DND-41 (cell line): ENCODE measurements at regions not wholly inside any gene's neighbourhood (a gene's known extent, or its start where the extent isn't known, plus 50 kb on each side); places are given as distances from the start of the nearest gene placed in this dataset.

ENCODE experiments used
- CTCF ChIP-seq: IDR thresholded peaks from 2 replicates; pipeline ENCODE4 v1.5.1; 2012; ENCODE audit warnings: borderline replicate concordance, low read length, moderate library complexity, mild to moderate bottlenecking; ENCODE audit not compliant: poor library complexity, severe bottlenecking; ENCODE audit errors: extremely low read depth
- EZH2 ChIP-seq: IDR thresholded peaks from 3 replicates; pipeline ENCODE4 v1.6.1; 2012; ENCODE audit warnings: borderline replicate concordance, low read depth, mild to moderate bottlenecking, moderate library complexity, low read length, inconsistent platforms; ENCODE audit not compliant: severe bottlenecking

GRCh38 chr1:83715550-83715949 is 283.4 kb downstream of the TTLL7 start:
- no peak for TF ChIP-seq CTCF
- TF ChIP-seq EZH2: no peak
